Cardiac muscle cell (in vitro differentiated cells and primary cell): ENCODE measurements at regions not wholly inside any gene's neighbourhood (a gene's known extent, or its start where the extent isn't known, plus 50 kb on each side); places are given as distances from the start of the nearest gene placed in this dataset.
A peak's percentile ranks its signal among the peaks of the same experiment; 100 is the strongest.

Source experiments
- DNase-seq, 2 donors: peaks; one replicate each; pipeline versions ENCODE4 v3.0.0 to v3.0.0-alpha.2; 2010 to 2017; ENCODE audit warnings: low read depth in 1 of 2, low spot score in 1 of 2
- H3K27ac ChIP-seq: fragments of 200-600 bp; sonication (generic); 2 replicates; pipeline ENCODE4 v1.5.1; 2016
- H3K27me3 ChIP-seq: fragments of 200-600 bp; sonication (generic); 2 replicates; pipeline ENCODE4 v1.6.0; 2016; ENCODE audit warnings: control low read depth
- H3K36me3 ChIP-seq: fragments of 200-600 bp; sonication (generic); 2 replicates; pipeline ENCODE4 v1.5.1; 2016; ENCODE audit warnings: control low read depth
- H3K4me1 ChIP-seq: fragments of 200-600 bp; sonication (generic); 2 replicates; pipeline ENCODE4 v1.8.1; 2017; ENCODE audit warnings: low read depth, mild to moderate bottlenecking, mixed run types
- H3K4me3 ChIP-seq: fragments of 200-600 bp; sonication (generic); 2 replicates; pipeline ENCODE4 v1.5.1; 2016; ENCODE audit warnings: mild to moderate bottlenecking
- H3K9me3 ChIP-seq: fragments of 200-600 bp; sonication (generic); 2 replicates; pipeline ENCODE4 v1.5.1; 2017; ENCODE audit warnings: low read depth, mild to moderate bottlenecking, control low read depth
- CTCF ChIP-seq: IDR thresholded peaks from 2 replicates; pipeline ENCODE4 v1.5.1; 2012; ENCODE audit warnings: low read depth, mild to moderate bottlenecking, low read length

GRCh38 chr3:16061491-16061890, 113.0 kb upstream of the GALNT15 start:
- Histone ChIP-seq H3K27me3 (no peaks in the 10 kb centered on the region), H3K4me1 (no peaks in the 10 kb centered on the region), H3K4me3 (no peak overlapping the region), H3K27ac (no peak overlapping the region), H3K9me3 (no peaks in the 10 kb centered on the region), H3K36me3 (no peaks in the 10 kb centered on the region)
- no peak for TF ChIP-seq CTCF
- no peak for DNase-seq

GRCh38 chr3:16063603-16064002, 110.9 kb upstream of the GALNT15 start:
- H3K27ac ChIP-seq = no peak overlapping the region
- DNase-seq = no peak
- H3K4me1 ChIP-seq = no peaks in the 10 kb centered on the region
- H3K4me3 ChIP-seq = no peak overlapping the region
- no peaks in the 10 kb centered on the region for H3K27me3 ChIP-seq
- no peaks in the 10 kb centered on the region for H3K9me3 ChIP-seq
- H3K36me3 ChIP-seq = no peaks in the 10 kb centered on the region
- no peak for TF ChIP-seq CTCF

GRCh38 chr3:16064642-16065414, 109.7 kb upstream of the GALNT15 start:
- peak in 1 of 2 donors; percentile 96 for DNase-seq

GRCh38 chr3:16066545-16066944, 107.9 kb upstream of the GALNT15 start:
- TF ChIP-seq CTCF = no peak
- H3K27me3 ChIP-seq = no peaks in the 10 kb centered on the region
- no peak for DNase-seq
- no peaks in the 10 kb centered on the region for H3K4me1 ChIP-seq
- no peaks in the 10 kb centered on the region for H3K36me3 ChIP-seq
- H3K9me3 ChIP-seq = no peaks in the 10 kb centered on the region
- H3K27ac ChIP-seq = no peak overlapping the region
- no peak overlapping the region for H3K4me3 ChIP-seq

More at GRCh38 chr3:16064642-16065414, 109.7 kb upstream of the GALNT15 start:
- Histone ChIP-seq H3K27me3 (no peaks in the 10 kb centered on the region), H3K4me1 (no peaks in the 10 kb centered on the region), H3K27ac (no peak overlapping the region), H3K9me3 (no peaks in the 10 kb centered on the region), H3K36me3 (no peaks in the 10 kb centered on the region), H3K4me3 (no peak overlapping the region)
- TF ChIP-seq CTCF = no peak

- H3K36me3 ChIP-seq = no peaks in the 10 kb centered on the region
- no peaks in the 10 kb centered on the region for H3K27me3 ChIP-seq
- no peak for TF ChIP-seq CTCF
- peak in 1 of 2 donors; percentile 82 for DNase-seq
- H3K27ac ChIP-seq = no peak overlapping the region
- no peaks in the 10 kb centered on the region for H3K4me1 ChIP-seq
- no peaks in the 10 kb centered on the region for H3K9me3 ChIP-seq
- no peak overlapping the region for H3K4me3 ChIP-seq
These were observed 107.5 kb upstream of the GALNT15 start for GRCh38 chr3:16066975-16067374.
